ENCODE measurements at regions not wholly inside any gene's neighbourhood (a gene's known extent, or its start where the extent isn't known, plus 50 kb on each side); places are given as distances from the start of the nearest gene placed in this dataset.

DNA sequence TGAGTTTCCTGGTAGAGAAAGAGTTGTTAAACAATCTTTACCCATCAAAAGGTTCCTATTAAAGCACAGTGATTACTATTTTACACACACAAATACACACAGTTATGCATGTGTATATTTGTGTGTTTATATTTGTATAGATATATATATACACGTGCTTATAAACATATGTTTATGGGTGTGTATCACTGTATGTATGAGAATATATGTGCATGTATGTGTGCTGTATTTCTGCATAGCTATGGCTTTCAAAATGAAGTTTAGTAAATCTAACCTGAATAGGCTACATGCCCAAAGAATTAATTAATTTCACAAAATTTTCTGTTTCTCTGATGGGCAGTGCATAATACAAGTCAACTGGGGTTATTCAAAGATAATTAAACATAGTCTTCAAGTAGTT, 723.1 kb upstream of the KIRREL3 start:
- Mint-ChIP-seq H3K4me3 (no peak overlapping the region), H3K4me1 (ENCODE audit: low read depth in 2 of 2) (no peaks in the 10 kb centered on the region), H3K36me3 (no peaks in the 10 kb centered on the region), H3K27me3 (no peaks in the 10 kb centered on the region), H3K9me3 (no peaks in the 10 kb centered on the region), H3K27ac (no peak overlapping the region)
- DNase-seq (ENCODE audit: low spot score): no peak
- no peak for ATAC-seq

DNA sequence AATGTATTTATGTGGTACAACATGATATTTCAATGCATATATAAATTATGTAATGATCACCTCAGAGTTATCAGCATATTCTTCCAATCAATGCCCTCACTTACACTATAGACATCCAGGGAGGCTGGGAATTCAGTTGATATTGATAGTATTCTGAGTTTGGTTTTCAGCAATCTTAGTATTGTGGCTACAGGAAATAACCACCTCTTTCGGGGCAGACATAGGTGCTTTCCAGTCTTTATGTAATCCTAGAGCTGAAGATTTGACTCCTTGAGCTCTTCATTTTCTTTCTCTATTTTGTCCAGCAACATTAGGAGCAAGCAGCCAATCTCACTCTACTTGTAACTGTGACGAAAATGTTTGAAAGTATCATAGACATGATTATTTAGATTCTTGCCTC, 712.7 kb upstream of the KIRREL3 start:
- Mint-ChIP-seq H3K4me1 (ENCODE audit: low read depth in 2 of 2) (no peaks in the 10 kb centered on the region), H3K4me3 (no peak overlapping the region), H3K36me3 (no peaks in the 10 kb centered on the region), H3K27me3 (no peaks in the 10 kb centered on the region), H3K9me3 (no peaks in the 10 kb centered on the region), H3K27ac (no peak overlapping the region)
- DNase-seq (ENCODE audit: low spot score) (no peak), ATAC-seq (no peak)

DNA sequence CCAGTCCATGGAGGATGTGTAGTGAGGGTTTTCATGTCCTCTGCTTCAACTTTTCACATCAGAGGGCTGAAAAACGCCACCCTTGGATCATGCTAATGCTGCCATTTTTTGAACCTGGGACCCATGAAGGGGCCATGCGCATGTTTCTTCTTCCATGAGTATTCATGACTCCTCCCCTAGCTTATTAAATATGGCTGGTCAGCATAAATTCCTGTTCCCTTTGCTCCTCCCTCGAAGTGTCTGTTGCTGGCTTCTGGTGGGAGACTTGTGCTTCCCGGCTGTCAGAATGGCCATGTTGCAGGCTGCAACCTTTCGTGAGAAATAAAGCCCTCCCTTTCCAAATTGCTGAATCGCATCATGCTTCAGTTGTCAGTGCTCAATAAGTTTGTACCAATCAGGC, 711.2 kb upstream of the KIRREL3 start:
- DNase-seq (ENCODE audit: low spot score) (no peak), ATAC-seq (no peak)
- Mint-ChIP-seq H3K36me3 (no peaks in the 10 kb centered on the region), H3K27me3 (peaks cover 0 to 8% of the 10 kb centered on the region in 2 donors), H3K4me1 (ENCODE audit: low read depth in 2 of 2) (no peaks in the 10 kb centered on the region), H3K9me3 (no peaks in the 10 kb centered on the region), H3K4me3 (no peak overlapping the region), H3K27ac (no peak overlapping the region)

DNA sequence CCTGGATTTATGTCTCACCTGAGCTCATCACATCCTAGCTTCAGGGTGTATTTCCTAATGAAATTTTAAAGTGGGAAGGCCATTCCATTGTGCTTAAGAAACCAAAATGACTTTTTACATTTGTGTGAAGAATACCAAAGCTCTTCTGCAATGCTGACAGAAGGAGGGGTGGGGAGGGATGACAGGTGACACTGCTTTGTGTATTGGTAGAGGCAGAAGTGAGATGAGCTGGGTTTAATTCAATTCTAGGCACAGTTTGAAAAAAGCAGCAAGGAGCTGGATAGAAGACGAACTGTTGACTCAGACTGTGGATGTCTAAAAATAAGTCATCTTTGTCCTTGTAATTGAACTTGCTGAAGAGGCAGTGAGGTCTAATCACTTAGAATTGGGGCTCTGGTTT, 710.3 kb upstream of the KIRREL3 start:
- H3K4me1 Mint-ChIP-seq (ENCODE audit: low read depth in 2 of 2): no peaks in the 10 kb centered on the region
- no peak for ATAC-seq
- H3K36me3 Mint-ChIP-seq: no peaks in the 10 kb centered on the region
- peaks cover 0 to 8% of the 10 kb centered on the region in 2 donors for H3K27me3 Mint-ChIP-seq
- no peak for DNase-seq (ENCODE audit: low spot score)
- H3K27ac Mint-ChIP-seq: no peak overlapping the region
- no peaks in the 10 kb centered on the region for H3K9me3 Mint-ChIP-seq
- H3K4me3 Mint-ChIP-seq: no peak overlapping the region

DNA sequence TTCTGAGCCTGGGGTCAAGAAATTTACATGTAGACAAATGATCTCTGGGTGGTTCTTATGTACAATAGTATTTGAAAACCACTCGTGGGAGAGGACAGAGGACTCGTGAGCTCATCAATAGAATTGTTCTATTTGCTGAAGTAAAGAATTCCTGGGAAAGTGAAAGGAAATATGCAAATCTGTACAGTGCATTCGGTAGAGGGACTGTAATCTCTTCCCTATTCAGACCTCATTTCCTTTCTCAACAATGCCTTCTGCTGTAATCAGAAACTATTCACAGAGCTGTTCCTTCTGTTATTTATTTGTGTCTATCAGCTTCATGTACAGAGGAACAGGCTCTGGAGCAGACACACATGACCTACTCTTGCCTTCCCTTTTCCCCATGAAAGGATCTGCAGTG, 709.4 kb upstream of the KIRREL3 start:
- Mint-ChIP-seq H3K4me1 (ENCODE audit: low read depth in 2 of 2) (no peaks in the 10 kb centered on the region), H3K9me3 (no peaks in the 10 kb centered on the region)
- no peak for ATAC-seq

DNA sequence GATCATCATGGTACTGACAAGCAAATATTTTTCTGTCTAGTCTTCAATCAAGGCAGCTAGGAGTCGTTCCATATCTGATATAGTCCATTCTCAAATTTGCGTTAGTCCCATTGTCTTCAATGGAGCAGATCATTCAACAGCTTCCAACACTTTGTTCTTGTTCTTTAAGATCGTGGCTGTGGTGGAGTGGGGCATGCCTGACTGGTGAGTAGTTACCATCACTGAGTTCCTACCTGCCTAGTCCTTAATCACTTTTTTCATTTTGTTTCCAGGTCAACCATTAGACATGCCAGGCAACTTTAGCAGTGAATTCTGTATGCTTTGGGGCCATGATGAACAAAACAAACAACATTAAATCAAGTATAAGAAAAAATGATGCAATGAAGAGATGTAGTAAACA, 693.1 kb upstream of the KIRREL3 start:
- Mint-ChIP-seq H3K4me1 (ENCODE audit: low read depth in 2 of 2) (no peaks in the 10 kb centered on the region), H3K27ac (no peak overlapping the region), H3K36me3 (no peaks in the 10 kb centered on the region), H3K4me3 (no peak overlapping the region), H3K27me3 (no peaks in the 10 kb centered on the region), H3K9me3 (peaks cover 15% of the 10 kb centered on the region)
- ATAC-seq (no peak), DNase-seq (ENCODE audit: low spot score) (no peak)

More for the DNA sequence above, 709.4 kb upstream of the KIRREL3 start:
- Mint-ChIP-seq H3K27me3 (peaks cover 0 to 8% of the 10 kb centered on the region in 2 donors), H3K27ac (no peak overlapping the region), H3K36me3 (no peaks in the 10 kb centered on the region), H3K4me3 (no peak overlapping the region)
- DNase-seq (ENCODE audit: low spot score): no peak

DNA sequence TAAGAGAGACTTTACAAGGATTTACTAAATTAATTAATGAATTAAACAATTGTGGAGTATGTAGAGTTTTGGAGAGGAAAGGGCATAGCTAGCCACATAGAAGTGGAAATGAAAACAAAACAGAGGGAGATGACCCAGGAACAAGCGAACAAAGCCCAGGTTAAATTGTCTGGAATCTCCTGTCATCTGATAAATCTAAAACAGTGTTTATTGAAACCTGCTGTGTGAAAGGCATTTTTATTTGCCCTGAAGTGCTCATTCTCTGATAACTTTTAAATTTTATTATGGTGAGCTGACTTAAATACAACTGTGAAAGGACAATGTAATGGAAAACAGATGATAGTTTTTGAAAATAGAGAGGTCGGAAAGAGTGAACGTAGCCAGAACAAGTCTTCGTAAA, 682.8 kb upstream of the KIRREL3 start:
- Mint-ChIP-seq H3K27ac (no peak overlapping the region), H3K27me3 (no peaks in the 10 kb centered on the region), H3K9me3 (peaks cover 3% of the 10 kb centered on the region), H3K4me1 (ENCODE audit: low read depth in 2 of 2) (no peaks in the 10 kb centered on the region), H3K4me3 (no peak overlapping the region), H3K36me3 (no peaks in the 10 kb centered on the region)
- no peak for ATAC-seq
- no peak for DNase-seq (ENCODE audit: low spot score)

DNA sequence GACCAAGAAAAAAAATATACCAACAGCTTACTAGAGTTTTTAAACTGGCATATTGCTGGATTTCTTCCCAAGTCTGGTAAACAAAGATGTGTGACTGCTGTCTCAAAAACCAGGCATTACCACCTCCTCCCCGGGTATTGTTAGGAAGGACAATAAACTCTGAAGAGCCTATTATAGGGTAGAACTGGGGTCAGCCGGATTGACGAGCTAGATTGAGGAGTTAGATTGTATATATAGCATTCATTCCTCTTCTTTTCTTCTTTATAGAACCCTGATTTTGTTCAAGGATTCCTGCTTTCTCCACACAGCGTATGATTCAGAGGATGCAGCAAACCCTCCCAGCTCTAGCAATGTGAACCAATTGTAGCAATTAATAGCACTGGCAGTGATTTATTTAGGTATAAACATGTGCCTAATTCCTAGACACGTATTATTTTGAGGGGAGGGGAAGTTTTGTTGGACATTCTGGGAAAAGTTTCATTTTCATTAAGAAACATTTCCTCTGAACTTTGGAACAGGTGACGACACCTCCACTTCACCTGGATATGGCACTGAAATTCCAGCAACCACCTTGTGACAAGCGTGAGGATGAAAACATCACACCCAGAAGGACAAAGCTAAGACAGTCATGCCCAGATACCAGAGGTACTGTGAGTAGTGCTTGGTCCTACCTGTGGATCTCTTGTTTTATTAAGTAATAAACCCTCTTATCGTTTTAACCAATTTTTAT, 679.4 kb upstream of the KIRREL3 start:
- no peaks in the 10 kb centered on the region for H3K27me3 Mint-ChIP-seq
- H3K9me3 Mint-ChIP-seq: peaks cover 3% of the 10 kb centered on the region
- no peaks in the 10 kb centered on the region for H3K36me3 Mint-ChIP-seq
- no peak overlapping the region for H3K27ac Mint-ChIP-seq
- DNase-seq (ENCODE audit: low spot score): no peak
- no peak for ATAC-seq
- H3K4me1 Mint-ChIP-seq (ENCODE audit: low read depth in 2 of 2): no peaks in the 10 kb centered on the region
- H3K4me3 Mint-ChIP-seq: no peak overlapping the region

DNA sequence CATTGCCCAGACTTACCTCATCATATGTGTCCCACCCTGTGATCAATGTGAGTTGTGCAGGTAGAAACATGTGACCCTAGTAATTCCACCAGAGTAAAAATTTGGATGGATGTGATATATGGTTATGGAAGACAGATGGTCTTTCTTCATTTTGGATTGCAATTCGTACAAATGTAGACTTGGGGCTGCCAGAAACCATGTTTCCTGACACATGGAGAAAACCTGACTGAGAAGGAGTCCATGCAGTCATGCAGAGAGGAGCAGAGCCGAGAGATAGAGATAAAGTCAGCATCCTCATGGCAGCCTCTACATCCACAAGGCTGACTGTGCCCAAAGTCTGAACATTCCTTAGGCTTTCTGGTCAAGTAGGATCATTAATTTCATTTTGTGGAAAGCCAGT, 678.1 kb upstream of the KIRREL3 start:
- H3K4me3 Mint-ChIP-seq: no peak overlapping the region
- ATAC-seq (no peak), DNase-seq (ENCODE audit: low spot score) (no peak)
- no peak overlapping the region for H3K27ac Mint-ChIP-seq
- H3K9me3 Mint-ChIP-seq: peaks cover 6% of the 10 kb centered on the region
- no peaks in the 10 kb centered on the region for H3K36me3 Mint-ChIP-seq
- H3K27me3 Mint-ChIP-seq: no peaks in the 10 kb centered on the region
- no peaks in the 10 kb centered on the region for H3K4me1 Mint-ChIP-seq (ENCODE audit: low read depth in 2 of 2)

DNA sequence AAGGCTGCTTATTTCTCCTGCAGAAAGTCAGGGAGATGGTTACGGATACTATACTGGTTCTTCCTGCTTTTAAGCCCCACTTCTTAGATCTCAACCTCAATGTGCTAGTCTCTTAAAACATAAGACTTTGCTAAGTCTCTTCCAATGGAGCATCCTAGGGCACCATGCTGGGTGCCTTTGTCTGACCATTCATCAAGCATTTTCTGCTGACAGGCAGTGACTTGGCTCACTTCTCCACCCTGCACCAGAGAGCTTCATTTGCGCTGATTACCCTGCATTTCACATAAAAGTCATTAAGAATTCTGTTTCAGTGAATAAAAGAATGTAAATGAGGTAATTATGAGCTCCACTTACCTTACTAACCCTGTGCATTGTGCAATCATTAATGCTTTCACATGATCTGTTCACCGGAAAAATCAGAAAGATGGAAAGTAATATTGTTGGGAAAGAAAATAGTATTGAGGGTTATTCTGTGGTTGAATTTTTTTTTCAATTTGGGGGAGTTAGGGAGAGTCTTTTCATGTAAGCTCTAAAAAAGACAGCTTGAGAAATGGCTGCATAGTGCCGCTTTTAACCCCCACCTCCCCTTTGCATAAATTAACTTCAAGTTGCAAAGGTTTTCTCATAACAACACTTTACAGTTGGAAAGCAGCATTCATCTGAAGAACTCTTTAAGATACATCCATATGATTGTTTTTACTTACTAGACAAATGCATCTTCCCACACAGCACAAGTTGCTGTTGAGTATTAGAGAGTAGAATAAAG, 677.3 kb upstream of the KIRREL3 start:
- ATAC-seq (no peak), DNase-seq (ENCODE audit: low spot score) (no peak)
- Mint-ChIP-seq H3K4me3 (no peak overlapping the region), H3K9me3 (peaks cover 6% of the 10 kb centered on the region), H3K4me1 (ENCODE audit: low read depth in 2 of 2) (no peaks in the 10 kb centered on the region), H3K27me3 (no peaks in the 10 kb centered on the region), H3K36me3 (no peaks in the 10 kb centered on the region), H3K27ac (no peak overlapping the region)

DNA sequence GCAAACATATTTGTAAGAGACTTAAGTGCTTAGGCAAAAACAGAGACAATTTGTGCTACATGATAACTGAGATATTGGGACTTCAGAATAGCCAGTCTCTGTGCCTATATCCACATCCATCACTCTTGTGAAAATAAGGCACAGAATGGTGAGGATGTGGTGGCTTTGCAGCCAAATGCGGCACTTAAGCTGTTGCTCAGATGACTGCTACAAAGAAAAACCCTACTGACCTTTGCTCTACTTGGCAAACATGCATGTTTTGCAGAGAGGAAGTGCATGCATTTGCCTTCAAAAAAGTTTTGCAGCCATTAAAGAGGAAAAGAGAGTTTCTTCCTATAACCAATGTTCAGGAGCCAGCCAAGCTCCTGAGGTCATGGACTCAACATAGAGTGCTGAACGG, 675.0 kb upstream of the KIRREL3 start:
- Mint-ChIP-seq H3K4me3 (no peak overlapping the region), H3K36me3 (no peaks in the 10 kb centered on the region), H3K27me3 (no peaks in the 10 kb centered on the region)

DNA sequence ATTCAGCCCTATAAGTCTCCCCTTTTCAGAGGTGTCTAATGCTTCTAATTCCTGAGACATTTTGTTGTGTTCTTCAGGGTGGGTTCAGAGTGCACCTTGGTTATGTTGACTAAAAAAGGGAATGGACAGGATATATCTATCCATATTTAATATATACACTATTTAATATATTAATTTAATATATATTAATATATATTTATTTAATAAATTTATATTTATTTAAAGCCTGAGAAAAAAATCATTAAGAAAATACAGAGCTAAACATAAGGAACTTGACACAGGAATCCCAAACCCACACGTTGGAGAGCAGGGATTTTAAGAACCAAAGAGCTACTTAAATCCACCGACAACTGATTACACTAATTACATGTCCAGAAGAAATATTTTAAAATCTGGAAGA, 674.2 kb upstream of the KIRREL3 start:
- Mint-ChIP-seq H3K9me3 (peaks cover 6% of the 10 kb centered on the region), H3K27ac (no peak overlapping the region), H3K4me3 (no peak overlapping the region), H3K4me1 (ENCODE audit: low read depth in 2 of 2) (no peaks in the 10 kb centered on the region), H3K27me3 (no peaks in the 10 kb centered on the region), H3K36me3 (no peaks in the 10 kb centered on the region)
- ATAC-seq: no peak
- DNase-seq (ENCODE audit: low spot score): no peak

More for the DNA sequence above, 675.0 kb upstream of the KIRREL3 start:
- peaks cover 6% of the 10 kb centered on the region for H3K9me3 Mint-ChIP-seq
- ATAC-seq (no peak), DNase-seq (ENCODE audit: low spot score) (no peak)
- no peaks in the 10 kb centered on the region for H3K4me1 Mint-ChIP-seq (ENCODE audit: low read depth in 2 of 2)
- H3K27ac Mint-ChIP-seq: no peak overlapping the region

DNA sequence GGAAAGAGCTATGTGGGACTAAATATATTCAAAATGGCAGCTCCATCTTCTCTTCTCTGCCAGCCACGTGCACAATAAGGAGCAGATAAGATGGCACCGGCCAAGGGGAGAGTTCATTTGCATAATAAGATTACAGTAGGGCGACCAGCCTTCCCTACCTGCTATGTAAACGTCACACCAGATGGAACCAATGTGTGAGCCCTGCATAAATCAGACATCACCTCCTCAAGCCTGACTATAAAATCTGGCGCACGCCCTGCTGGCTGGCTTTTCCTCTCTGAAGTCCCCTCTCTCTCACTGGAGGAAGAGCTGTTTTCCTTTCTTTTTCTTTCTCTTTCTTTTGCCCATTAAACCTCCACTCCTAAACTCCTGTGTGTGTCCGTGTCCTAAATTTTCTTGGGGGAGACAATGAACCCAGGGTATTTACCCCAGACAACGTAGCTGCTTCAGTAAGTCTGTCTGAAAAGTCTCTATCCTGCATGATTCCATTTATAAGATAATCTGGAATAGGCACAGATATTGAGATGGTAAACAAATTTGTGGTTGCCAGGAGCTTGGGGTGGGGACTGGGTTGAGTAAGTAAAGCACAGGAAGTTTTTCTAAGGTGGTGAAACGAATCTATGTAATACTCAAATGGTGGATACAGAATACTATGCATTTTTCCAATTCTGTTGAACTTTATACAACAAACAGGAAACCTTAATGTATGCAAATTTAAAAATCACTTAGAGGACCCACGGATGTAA, 670.0 kb upstream of the KIRREL3 start:
- no peaks in the 10 kb centered on the region for H3K4me1 Mint-ChIP-seq (ENCODE audit: low read depth in 2 of 2)
- DNase-seq (ENCODE audit: low spot score): no peak
- peaks cover 8% of the 10 kb centered on the region for H3K9me3 Mint-ChIP-seq
- H3K4me3 Mint-ChIP-seq: no peak overlapping the region
- no peak for ATAC-seq
- no peak overlapping the region for H3K27ac Mint-ChIP-seq
- H3K27me3 Mint-ChIP-seq: no peaks in the 10 kb centered on the region
- peaks cover 5% of the 10 kb centered on the region for H3K36me3 Mint-ChIP-seq
